G401 (cell line): ENCODE measurements at regions not wholly inside any gene's neighbourhood (a gene's known extent, or its start where the extent isn't known, plus 50 kb on each side); places are given as distances from the start of the nearest gene placed in this dataset.
"Not testable (repeated sequence)": the region's sequence is repeated elsewhere in the genome, so short reads cannot be mapped to it uniquely, and the experiment has no call there.

Experiments
- DNase-seq: peaks from one replicate; pipeline ENCODE4 v3.0.0-alpha.2; 2015; ENCODE audit warnings: low spot score
- in situ Hi-C: cut with HindIII; loops from 2 replicates; pipeline ENCODE4 v1.10.0; 2016; ENCODE audit warnings: low sequenced_read_pairs, mixed read lengths

DNA sequence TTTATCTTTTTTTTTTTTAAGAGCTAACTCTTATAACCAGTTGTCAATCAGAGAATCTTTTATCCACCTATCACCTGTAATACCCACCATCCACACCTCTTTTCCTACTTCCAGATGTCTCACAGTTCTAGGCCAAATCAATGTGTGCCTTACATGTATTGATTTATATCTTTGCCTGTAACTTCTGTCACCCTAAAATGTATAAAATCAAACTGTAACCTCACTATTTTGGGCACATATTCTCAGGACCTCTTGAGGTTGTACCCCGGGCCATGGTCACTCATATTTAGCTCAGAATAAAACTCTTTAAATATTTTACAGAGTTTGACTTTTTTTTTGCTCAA lies 404.7 kb upstream of the RORB start:
- in situ Hi-C loops = no loop called here
- DNase-seq = no peak

DNA sequence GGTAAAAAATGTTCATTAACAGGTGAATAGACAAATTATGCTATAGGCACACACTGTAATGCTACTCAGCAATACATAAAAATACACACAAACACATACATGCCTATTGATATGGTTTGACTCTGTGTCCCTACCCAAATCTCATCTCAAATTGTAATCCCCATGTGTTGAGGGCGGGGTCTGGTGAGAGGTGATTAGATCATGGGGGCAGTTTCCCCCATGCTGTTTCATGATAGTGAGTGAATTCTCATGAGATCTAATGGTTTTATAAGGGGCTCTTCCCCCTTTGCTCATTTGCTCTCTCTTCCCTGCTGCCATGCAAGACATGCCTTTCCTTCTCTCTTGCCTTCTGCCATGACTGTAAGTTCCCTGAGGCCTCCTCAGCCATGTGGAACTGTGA lies 403.1 kb upstream of the RORB start:
- in situ Hi-C loops, DNase-seq: not testable (repeated sequence)

DNA sequence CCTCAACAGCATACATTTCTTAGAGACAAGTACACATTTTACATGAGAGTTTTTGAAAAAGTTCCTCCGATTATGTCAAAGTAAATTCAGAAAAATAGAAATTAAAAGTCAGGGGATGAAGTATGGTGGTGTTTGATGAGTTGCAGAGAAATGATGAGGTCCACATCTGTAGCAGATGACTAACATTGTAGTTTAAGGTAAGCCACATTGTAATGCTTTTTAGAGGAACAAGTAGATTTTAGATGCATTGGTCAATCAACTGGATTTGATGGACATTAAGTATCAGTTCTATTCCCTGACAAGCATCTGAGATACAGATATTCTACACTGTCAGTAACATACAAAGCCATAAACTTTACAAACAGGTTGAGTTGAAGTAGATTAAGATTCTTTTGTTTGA lies 402.4 kb upstream of the RORB start:
- in situ Hi-C loops = no loop called here
- no peak for DNase-seq

DNA sequence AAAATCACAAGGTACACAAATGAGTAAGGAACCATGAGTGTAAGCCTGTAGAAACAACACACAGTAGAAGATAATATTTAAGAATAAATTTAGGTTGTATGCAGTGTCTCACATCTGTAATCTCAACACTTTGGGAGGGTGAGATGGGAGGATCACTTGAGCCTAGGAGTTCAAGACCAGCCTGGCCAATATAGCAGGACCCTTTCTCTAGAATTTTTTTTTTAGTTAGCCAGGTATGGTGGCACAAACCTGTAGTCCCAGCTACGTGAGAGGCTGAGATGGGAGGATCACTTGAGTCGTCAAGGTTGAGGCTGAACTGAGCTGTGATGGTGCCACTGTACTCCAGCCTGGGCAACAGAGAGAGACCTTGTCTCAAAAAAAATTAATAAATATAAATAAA lies 401.2 kb upstream of the RORB start:
- in situ Hi-C loops = no loop called here
- DNase-seq = no peak

DNA sequence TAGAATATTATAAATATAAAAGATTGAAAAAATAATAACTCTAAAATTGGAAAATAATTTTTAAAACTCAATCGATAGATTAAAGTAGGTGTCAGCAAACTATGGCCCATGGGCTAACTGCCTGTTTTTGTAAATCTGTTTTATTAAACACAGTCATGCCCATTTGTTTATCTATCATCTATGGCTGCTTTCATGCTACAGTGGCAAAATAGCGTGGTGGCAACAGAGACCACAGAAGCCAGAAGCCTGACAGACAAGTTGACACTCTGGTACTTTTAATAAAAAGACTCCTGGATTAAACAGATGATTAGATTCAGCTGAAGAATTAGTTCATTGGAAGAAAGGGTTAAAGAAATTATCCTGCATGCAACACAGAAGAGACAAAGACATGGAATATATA lies 400.7 kb upstream of the RORB start:
- in situ Hi-C loops = no loop called here
- no peak for DNase-seq

DNA sequence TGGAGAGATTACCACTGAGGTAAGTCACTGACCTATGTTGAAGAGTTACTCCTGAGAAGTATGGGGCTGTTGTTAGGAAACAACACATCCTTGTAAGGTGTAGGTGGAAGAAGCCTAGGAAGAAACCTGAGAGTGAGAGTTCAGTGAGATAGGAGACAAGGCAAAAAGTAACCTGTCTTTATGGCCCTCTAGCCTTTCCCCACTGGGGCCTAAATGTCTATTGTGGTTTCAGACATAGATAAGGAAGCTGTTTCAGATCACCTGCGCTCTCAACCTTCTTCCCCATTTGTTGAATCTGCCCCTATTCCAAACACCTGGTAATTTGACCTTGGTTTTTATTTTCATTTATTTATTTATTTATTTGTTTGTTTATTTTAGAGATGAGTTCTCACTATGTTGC lies 397.1 kb upstream of the RORB start:
- DNase-seq = no peak
- in situ Hi-C loops = no loop called here

DNA sequence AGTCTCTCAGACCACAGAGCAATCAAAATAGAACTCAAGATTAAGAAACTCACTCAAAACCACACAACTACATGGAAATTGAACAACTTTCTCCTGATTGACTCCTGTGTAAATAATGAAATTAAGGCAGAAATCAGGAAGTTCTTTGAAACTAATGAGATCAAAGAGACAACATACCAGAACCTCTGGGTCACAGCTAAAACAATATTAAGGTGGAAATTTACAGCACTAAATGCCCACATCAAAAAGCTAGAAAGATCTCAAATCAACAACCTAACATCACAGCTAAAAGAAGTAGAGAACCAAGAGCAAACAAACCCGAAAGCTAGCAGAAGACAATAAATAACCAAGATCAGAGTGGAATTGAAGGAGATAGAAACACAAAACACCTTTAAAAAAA lies 395.0 kb upstream of the RORB start:
- in situ Hi-C loops, DNase-seq: not testable (repeated sequence)

DNA sequence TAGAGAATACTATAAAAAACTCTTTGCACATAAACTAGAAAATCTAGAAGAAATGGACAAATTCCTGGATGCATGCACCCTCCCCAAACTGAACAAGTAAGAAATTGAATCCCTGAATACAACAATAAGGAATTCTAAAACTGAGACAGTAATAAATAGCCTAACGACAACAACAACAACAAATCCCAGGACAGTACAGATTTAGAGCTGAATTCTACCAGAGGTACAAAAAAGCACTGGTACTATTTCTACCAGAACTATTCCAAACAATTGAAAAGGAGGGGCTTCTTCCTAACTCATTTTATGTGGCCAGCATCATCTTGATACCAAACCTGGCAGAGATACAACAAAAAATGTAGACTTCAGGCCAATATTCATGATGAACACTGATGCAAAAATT lies 394.4 kb upstream of the RORB start:
- no peak for DNase-seq
- in situ Hi-C loops = no loop called here

DNA sequence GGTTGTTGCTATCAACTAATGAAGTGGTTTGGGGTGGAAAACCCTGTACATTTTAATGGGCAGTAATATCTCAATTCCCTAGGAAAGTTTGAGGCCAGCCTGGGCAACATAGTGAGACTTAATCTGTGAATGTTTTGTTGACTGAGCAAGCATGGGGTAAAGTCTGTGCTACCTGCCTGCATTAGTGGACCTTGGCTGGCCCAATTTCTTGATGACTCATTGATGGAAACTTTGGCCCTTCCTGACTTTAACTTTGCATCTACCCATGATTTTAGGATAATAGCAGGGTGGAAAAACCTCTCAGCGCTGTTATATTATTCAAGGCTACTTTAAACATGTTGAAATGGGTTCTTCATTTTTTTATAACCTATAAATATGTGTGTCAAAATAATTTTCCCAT lies 389.4 kb upstream of the RORB start:
- in situ Hi-C loops = no loop called here
- no peak for DNase-seq

DNA sequence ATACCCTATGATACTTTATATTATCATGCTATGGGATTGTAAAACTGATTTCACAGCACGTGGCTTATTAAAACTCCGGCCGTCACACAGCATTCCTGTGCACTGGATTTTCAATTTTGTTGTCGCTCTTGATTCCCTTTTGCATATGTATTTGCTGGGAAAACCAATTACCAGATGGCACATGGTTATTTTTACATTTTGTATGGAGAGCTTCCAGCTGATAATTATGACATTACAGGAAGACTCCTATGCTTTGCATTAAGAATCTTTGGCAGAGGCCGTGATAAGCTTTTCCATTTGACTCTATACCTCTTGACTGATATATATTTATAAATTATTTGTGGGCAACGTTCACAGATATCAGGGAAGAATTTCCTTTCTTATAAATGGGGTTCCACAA lies 381.2 kb upstream of the RORB start:
- DNase-seq = no peak
- in situ Hi-C loops = no loop called here

DNA sequence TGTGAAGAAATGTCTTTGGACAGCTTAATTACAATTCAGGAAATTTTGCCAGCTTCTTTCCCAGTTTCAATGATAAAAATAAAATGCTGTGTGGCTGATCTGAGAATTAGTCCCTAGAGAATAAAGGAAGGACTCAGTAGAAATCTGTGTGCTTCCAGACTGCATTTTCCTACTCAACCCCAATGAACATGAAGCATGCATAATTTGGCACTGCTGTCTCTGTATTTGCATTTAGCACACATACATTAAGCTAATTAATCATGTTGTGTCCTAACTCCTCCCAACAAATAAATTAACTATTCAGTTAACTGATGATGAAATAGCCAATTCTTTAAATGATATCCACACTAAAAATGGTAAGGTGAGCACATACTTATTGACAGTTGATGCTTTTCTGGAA lies 380.0 kb upstream of the RORB start:
- DNase-seq = no peak
- in situ Hi-C loops = no loop called here

DNA sequence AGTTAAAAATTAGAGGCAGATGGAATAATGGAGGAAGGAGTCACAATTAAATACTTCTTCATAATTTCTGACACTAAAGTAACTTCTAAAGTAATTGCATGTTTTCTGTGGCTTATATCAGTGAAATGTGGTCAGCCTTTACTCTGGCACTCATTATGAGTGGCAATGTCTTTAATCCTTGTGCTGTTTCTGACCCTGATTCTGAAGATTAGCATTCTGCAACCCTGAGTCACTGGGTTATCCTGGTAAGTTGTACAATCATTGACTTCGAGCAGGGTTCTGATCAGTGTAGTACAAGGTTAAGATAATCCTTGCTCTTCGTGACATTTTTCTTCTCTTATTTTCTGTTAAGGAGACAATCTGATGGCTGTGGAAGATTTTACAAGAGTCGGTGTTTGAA lies 379.4 kb upstream of the RORB start:
- DNase-seq = no peak
- in situ Hi-C loops = no loop called here

DNA sequence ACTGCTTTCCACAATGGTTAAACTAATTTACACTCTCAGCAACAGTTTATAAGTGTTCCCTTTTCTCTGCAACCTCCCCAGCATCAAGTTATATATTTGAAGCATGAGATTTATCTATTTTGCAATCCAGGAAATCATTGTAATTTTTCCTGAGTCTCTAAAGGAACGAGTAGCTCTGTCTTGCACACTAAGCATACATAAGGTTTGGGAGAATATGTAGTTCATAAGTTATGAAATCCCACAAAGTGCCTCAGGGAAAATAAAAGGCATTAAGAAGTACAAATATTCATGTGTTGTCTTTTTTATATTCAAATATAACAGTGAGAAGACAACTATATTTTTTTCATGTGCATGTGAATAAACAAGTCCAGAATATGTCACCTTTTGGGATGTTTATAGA lies 377.1 kb upstream of the RORB start:
- in situ Hi-C loops = no loop called here
- DNase-seq = no peak

DNA sequence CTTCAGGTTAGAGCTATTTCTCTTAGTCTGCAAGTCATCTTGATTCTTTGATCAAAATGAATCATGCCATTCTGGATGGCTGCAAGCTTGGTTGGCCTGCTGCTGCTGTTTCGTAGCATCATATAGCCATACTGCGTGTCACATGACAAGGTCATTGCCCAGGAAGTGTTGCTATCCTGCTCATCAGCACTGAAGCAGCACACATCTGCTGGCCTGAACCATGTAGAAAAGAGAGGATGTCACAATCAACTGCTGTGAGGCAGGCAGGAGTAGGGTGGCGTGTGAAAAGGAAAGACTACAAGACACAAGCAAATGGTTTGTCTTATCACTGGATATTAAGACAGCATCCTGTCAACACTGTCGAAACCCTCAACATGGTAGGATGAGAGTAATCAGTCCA lies 376.7 kb upstream of the RORB start:
- in situ Hi-C loops = no loop called here
- DNase-seq = no peak

DNA sequence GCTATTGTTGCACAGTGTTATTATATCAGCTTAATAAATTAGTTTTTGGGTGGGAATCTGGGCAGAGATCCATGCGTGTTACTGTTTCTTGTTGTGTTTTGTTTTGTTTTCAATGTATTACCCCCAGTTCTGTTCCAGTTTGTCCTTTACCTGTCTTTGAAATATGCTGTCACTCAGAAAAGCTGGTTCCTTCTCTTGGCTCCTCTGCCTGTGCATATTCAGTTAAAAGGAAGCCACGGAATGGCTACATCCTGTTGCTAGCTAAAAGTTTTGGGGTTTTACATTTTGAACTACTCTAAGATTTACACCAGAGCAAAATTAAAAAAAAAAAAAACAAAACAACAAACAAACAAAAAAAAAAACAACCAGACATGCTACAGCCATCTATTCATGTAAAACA lies 374.9 kb upstream of the RORB start:
- DNase-seq = no peak
- in situ Hi-C loops = no loop called here

DNA sequence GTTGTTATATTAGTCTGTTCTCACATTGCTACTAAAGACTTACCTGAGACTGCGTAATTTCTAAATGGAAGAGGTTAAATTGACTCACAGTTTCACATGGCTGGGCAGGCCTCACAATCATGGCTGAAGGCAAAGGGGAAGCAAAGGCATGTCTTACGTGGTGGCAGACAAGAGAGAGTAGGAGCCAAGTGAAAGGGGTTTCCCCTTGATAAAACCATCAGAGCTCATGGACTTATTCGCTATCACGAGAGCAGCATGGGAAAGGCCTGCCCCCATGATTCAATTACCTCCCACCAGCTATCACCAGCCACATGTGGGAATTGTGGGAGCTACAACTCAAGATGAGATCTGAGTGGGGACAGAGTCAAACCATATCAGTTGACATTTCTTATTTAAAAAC lies 374.5 kb upstream of the RORB start:
- DNase-seq = no peak
- in situ Hi-C loops = no loop called here

DNA sequence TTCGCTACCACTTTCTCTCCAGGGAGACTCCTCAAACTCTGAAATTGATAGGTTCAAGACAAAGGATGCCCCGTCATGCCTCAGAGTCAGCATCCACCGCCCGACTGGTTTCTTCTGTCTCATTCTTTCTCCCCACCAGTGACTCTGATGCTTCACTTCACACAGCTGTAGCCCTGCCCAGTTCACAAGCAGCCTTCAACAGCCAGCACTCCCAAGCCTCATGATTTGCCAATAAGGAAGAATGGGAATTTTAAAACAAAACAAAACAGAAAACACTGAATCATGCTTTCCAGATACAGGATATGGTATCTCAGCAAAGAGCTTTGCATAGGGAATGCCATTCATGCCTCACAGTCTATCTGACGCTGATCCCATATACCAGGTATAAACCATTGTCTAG lies 371.2 kb upstream of the RORB start:
- in situ Hi-C loops = no loop called here

DNA sequence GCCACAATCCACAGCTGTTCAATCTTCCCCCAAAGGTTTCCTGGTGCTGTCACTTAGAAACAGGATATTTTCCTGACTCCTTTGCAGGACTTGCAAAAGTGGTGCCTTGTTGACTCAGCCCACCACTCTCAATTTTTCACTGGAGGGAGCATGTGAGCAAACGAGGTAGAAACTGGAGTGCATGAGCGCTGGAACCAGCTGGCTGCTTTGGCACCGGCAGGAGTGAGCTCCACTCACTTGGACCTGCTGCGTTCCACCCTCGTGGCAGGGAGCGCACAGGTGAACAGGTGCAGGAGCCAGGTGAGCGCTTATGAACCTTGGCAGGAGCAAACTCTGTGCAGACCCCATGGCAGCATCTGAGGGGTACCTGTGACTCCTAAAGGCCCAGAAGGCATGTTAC lies 364.1 kb upstream of the RORB start:
- in situ Hi-C loops = no loop called here
- no peak for DNase-seq

More for the DNA sequence above, 371.2 kb upstream of the RORB start:
- no peak for DNase-seq

DNA sequence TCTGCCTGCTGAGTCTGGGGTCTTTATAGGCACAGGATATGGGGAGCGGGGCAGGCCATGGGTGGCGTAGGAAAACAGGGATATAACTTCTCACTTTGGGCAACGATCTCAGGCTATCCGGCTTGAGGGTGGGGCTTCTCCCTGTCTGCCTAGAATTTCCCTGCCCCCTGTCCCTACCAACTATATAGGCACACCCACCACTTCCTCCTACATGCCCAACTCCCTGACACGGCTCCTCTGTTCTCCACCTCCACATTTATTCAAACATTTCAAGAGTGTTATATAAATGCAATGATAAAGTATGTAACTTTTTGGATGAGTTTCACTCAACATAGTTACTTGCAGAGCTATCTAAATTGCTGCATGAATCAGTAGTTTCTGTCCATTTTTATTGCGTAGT lies 363.2 kb upstream of the RORB start:
- in situ Hi-C loops = no loop called here
- DNase-seq = no peak

DNA sequence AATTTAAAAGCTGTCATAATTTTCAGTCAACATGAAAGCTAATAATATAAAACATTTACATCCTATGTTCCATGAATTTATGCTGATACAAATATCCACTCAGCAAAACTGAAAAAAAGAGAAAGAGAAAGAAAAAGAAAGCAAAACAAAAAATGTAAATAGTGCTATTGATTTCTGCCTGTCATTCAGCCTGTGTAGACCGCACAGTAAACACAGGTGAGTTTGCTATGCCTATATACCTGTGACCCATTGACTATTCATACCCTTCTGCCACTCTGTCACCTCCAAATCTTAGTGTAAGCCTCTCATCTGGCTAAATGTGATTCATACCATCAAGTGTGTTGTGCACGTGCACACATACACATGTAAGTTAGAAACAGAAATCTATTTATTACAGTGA lies 359.0 kb upstream of the RORB start:
- in situ Hi-C loops = no loop called here
- DNase-seq = no peak

DNA sequence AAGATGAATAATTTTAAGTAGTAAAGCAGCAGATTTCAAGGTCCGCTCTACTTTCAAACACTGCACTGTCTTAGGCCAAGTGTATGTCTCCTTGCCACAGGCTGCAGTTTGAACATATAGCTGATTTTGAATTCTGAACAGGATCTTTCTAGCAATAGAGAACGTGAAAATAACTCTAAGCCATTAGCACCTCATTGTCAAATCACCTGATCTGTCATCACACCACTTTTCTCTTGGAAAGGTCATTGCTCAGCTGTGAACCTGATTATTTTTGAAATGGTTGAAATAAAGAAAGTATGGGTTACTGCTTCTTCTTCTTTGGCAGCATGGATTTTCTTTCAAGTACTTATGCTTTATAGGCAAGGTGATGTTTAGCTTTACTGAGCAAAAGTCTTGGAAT lies 357.0 kb upstream of the RORB start:
- no peak for DNase-seq
- in situ Hi-C loops = no loop called here

DNA sequence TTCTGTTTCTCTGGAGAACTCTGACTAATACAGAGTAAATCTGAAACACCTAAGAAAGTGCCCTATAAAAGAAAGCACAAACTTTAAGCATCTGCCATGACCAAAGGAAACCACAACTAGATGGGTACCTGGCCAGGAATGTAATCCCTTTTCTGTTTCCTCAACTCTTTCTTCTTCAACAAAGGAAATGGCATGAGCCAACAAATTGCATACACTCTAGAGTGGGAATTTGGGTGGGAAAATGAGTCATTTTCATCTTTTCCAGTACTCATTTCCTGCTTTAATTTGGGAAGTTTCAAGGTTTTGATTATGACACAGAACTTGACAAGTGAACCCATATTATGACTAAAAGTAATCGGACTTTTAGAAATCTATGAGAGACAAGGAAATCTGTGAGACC lies 349.2 kb upstream of the RORB start:
- in situ Hi-C loops = no loop called here

DNA sequence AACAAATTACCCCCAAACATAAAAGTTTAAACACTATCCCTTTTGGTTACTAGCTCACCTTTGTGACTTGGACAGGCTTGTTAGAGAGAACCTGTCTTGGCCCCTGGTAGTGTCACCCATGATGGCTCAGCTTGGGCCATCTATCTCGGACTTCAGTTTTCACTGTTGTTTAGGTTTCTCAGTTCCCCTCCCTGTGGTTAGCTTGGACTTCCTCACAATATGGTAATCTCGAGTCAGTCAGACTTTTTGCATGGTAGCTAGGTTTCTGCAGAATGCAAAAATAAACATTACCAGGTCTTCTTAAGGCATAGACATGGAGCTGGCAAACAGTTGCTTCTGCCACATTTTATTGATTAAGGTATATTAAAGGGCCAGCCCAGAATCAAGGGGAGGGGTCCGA lies 324.3 kb upstream of the RORB start:
- in situ Hi-C loops = no loop called here

More for the DNA sequence above, 349.2 kb upstream of the RORB start:
- DNase-seq = no peak

More for the DNA sequence above, 324.3 kb upstream of the RORB start:
- DNase-seq = no peak
